OCI-LY1 (cell line): ENCODE measurements at regions not wholly inside any gene's neighbourhood (a gene's known extent, or its start where the extent isn't known, plus 50 kb on each side); places are given as distances from the start of the nearest gene placed in this dataset.
"Not testable (repeated sequence)": the region's sequence is repeated elsewhere in the genome, so short reads cannot be mapped to it uniquely, and the experiment has no call there.

Experiments used
- EZH2 ChIP-seq: fragments of 200-600 bp; sonication (generic), shearing (Covaris generic); IDR thresholded peaks from 2 replicates; pipeline ENCODE4 v1.8.0; 2017; ENCODE audit warnings: borderline replicate concordance, mixed run types, mild to moderate bottlenecking, antibody characterized with exemption, low read length, moderate library complexity, mixed read lengths
- TF ChIP-seq, protein P1 (sequence below): fragments of 200-600 bp; sonication (generic), shearing (Covaris generic); IDR thresholded peaks from 2 replicates; pipeline ENCODE4 v1.5.1; 2017; ENCODE audit warnings: mild to moderate bottlenecking, antibody characterized with exemption, low read length, moderate library complexity, mixed read lengths

DNA sequence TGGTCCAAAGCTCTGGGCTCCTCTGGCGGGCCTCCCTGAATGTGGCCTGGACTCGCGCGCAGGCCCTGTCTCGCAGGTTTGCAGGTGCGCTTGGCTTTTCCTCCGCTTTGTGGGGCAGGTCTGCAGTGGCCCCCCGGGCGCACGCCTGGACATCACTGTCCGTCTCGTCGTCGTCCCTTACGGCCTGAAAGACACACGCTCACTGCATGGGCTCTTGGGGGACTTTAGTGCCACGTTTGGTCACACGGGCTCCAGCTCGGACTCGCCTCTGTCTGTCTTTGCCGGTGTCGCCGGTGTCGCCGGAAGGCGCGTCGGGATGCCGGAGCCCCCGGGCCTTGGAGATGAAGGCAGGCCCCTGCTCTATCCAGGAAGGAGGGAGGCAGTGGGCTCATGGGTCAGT, 1419.9 kb upstream of the PCDH10 start:
- TF ChIP-seq, protein P1, sequence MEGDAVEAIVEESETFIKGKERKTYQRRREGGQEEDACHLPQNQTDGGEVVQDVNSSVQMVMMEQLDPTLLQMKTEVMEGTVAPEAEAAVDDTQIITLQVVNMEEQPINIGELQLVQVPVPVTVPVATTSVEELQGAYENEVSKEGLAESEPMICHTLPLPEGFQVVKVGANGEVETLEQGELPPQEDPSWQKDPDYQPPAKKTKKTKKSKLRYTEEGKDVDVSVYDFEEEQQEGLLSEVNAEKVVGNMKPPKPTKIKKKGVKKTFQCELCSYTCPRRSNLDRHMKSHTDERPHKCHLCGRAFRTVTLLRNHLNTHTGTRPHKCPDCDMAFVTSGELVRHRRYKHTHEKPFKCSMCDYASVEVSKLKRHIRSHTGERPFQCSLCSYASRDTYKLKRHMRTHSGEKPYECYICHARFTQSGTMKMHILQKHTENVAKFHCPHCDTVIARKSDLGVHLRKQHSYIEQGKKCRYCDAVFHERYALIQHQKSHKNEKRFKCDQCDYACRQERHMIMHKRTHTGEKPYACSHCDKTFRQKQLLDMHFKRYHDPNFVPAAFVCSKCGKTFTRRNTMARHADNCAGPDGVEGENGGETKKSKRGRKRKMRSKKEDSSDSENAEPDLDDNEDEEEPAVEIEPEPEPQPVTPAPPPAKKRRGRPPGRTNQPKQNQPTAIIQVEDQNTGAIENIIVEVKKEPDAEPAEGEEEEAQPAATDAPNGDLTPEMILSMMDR, result not testable (repeated sequence)
- TF ChIP-seq EZH2, result not testable (repeated sequence)
